ENCODE measurements at regions not wholly inside any gene's neighbourhood (a gene's known extent, or its start where the extent isn't known, plus 50 kb on each side); places are given as distances from the start of the nearest gene placed in this dataset.

DNA sequence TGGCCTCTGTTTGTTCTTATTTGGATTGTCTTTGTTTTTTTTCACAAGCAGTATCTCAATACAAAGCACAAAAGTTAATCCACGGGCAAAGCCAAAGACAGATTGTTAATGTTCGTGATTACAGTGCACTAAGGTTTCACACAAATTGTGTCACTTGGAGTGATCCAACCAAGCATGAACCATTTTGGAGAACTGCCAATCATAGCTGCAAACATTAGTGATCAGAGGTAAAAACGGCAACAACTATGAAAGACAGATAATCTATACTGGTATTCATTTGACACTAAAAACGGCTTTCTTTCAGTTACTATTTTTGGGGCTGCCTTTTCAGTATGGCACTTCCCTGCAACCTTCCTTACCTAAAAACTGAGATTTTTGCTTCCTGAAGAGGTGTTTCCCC is 213.1 kb upstream of the GULP1 start:
- no peak for DNase-seq

DNA sequence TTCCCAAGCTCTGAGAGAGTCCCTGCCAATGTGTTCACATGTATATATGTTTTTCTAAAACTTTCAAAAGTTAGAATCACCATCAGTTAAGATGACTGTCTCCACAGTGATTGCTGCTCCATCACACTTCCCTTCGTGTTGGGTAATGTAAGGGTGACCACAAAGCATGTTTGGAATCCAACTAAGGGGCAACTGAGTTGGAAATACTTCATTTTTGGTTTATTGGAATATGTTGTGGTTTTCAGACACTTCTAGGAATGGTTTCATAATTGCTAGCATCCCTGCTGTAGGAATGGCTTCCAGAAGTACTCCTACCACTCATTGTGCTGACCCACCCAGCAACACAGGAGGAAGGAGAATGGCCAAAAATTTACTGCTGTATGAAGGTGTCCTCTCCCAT is 212.5 kb upstream of the GULP1 start:
- DNase-seq: no peak

DNA sequence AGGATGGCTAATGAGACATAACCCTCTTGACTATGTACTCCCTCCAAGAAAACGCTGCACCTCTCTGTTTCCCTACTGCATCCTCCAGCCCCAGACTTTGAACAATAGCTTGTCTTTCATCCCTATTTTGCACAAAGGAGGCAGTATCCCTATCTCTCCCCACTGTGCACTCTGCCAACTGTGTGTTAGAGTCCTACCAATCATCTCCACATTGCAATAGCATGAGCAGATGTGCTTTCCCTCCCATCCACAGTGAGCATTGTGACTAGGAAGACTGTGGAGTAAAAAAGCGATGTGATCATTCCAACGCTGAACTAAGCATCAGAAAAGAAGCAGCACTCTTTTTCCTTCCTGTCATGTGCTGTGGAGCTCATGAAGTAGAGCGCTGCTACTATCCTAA is 206.3 kb upstream of the GULP1 start:
- DNase-seq: no peak

DNA sequence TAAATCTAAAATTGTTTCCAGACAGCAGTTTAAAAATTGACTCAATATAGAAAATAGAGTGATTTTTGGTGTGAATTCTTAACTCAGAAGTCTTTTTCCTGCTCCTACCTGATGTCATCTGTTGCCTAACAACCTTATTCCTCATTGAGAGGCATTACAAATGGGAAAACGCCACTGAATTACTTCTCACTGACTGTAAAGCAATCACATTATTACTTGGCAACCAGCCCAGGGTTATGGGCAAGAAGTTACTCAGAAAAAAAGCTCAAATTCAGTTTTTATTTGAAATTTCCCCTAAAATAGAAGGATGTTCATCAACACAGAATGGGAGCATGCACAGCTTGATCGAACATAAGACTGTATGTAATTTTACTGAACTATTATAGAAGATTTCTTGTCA is 201.8 kb upstream of the GULP1 start:
- no peak for DNase-seq

DNA sequence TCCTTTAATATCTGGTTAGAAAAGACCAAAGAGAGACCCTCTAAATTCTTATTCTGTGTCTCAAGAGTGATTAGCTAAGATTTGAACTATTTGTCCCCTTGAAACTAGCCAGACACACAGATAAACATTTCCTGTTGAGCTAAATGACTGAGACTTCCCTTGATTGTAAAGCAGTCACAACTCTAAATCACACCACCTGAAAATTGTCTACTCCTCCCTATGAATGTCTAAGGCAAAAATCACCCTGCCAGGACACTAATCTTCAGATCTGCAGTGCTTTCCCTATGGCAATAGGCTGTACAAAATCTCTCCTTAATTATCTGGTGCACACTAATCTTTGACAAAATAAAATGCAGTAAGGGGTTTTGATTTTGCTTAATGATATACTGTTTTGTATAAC is 200.5 kb upstream of the GULP1 start:
- no peak for DNase-seq

DNA sequence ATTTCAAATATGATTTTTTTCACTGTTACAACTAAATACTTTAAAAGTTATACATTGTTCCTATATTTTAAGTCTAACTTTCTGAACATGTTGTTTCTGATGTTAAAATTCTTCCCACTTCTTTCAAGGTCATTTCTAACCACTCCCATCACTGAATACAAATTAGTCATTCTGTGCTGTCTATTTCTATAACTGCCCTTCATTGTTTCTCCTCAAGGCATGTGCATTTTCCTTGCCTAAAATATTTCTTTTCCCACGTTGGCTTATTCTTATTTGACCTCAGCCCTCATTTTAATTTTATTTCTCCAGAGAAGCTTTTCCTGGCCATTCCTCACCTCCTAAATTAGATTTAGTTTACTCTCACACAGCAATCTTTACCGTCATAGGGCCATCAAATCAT is 198.9 kb upstream of the GULP1 start:
- no peak for DNase-seq

DNA sequence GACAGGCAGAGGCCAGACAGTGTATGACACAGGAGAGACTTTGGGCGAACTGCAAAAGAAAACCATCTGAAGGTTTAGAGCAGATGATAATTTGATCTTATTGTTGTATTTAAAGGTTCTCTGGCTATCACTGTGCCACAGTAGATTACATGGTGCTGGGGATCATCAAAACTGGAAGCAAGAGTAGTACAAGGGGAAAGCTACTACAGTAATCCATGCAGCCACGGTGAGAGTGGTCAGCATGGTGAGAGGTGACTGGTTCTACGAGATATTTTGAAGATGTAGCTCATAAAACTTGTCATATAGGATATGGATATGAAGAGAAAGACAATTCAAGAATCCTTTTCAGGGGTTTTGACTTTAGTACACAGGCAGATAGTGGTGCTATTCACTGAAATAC is 194.8 kb upstream of the GULP1 start:
- DNase-seq: no peak

DNA sequence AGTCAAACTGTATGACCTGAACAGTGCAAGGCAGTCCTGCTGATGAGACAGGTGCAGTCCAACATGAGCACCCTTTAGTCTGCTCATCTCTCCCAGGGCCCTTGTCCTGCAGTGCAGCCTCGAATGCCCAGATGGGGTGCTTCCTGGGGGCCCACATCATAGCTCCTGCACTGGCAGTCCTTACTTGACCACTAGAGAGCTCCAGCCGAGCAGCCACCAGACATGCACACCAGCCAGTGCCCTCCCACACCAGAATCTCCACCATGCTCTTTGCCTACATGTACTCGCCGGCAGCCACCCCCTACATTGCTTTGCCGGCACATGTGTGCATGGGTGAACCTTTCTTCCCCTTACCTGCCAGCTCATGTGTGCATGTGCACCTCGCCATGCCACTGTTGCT is 188.8 kb upstream of the GULP1 start:
- DNase-seq: no peak

DNA sequence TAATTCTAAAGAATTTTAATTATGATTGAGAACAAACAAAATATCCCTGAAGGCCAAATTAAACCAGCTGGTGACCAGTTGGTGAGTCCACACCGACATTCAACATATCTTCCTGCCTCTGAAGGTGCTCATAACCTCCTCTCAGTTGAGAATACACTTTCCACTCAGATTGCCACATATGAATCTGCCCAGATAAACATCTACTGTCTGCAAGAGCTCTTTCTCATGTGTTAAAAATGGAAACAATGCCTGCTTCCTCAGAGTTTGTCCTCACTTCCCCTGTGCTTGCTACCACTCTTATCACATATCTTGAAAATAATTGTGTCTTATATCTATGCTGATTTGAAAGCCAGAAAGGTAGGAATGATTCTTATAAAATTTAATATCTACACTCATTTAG is 177.7 kb upstream of the GULP1 start:
- DNase-seq: no peak

DNA sequence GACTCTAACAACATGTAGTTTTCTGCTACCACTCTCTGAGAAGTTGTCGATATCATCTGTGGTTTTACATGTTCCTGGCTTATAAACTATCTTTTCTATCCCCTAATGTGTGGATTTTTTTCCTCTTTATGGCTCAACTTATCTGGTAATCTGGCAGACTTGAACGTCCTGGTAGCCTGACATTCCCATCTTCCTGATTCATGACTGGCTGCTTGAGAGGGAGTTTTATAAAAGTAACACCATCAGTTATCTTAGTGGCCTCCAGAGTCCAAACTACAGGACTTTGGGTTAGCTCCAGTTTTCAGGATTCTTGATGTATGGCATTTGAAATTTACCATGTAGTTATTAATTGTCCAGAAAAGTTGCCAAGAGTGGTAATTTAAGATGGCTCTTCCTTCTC is 174.0 kb upstream of the GULP1 start:
- DNase-seq: no peak

DNA sequence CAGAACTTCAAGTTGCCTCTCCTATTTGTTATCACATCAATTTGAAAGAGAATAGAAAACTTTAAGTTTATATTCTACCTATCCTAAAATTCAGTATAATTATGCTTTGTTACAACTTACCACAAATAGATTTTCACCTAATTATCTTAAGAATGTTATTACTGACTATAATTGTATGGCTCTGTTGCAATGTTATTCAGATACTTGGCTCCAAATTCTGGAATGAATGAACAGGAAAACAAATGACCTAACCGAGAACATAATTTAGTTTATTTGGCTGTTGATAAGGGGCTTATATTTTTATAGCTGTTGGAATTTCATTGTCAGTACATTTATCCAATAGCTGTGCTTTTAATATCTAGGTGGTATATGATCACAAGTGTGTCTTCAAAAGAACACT is 173.2 kb upstream of the GULP1 start:
- DNase-seq: no peak

DNA sequence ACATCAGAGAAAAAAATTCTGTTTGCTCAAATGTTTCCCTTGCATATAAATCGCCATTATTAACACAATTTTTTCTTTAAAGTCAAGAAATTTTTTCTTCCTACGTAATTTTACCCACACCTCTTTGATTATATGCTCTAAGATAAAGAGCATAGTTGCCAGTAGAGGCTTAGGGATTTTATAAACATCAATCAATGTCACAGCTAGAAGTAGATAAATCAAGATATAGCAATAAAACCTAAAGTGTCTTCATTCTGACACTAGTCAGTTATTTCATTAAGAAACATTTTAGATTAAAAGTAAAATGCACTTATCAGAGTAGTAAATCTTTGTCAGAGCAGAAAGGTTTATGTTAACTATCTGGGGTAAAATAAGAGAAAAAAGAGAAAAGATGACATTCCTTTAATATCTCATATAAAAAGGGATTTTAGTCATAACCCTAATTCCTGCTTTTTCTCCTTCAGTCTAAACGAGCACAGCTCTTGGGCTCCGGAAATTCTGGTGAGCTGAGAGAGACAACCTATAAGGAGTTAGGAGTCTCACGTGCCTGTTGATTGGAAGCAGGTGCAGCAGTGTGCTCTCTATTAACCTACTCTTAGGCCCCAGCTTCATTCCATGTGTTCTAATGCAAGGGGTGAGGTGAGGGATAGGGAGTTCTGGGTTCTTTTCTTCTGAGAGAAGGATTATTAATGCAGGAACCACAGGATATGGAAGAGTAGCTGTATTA is 172.4 kb upstream of the GULP1 start:
- DNase-seq: no peak

DNA sequence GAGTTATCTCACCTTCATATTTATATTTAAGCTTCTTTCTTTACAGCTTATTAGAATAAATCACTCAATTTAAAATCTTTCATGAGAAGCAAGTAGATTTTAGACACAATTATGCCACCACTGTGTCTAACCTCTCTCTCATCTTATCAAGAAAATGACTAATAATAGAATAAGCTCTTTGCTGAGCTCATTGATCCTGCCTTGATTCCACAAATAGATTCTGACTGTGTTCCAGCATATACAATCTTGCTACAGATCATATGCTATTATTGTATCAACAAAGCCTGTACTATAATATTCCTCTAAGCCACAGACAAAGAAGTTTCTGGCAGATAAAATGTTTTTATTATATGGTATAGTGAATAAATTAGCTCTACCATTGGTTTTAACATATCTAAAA is 168.7 kb upstream of the GULP1 start:
- no peak for DNase-seq

DNA sequence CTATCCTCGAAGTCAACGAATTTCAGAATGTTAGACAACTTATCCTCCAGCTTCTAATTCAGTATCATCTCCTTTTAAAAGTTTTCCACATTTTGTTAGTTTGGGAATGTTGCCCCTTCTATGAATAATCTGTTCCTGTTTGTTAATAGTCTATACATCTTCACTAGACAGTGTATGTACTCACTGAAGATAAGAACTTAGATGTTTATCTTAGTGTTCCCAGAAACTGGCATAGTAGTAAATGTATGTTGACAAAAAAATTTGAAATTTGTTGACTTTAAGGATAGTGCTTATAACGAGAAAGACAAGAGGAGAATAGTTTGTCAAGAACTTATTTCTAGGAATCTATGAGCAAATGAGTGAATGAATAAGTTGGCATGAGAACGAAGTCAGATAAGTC is 162.0 kb upstream of the GULP1 start:
- no peak for DNase-seq

DNA sequence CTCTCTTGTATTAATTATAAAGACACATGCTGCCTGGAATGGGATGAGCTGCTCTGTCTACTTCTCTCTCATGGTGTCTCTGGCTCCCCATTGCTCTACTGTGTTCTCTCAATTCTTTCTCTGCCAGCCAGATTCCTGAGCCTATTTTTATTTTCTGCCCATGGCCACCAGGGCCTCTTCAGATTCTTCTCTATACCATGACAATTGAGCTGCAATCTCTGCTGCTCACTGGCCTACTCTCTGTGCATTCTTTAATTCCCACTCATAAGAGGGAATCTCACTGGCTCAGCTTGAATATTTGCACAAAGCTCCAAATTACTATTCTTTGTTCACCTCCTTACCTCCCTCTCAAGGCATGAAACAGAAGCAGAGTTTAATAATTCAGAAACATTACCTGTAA is 161.4 kb upstream of the GULP1 start:
- DNase-seq: no peak

DNA sequence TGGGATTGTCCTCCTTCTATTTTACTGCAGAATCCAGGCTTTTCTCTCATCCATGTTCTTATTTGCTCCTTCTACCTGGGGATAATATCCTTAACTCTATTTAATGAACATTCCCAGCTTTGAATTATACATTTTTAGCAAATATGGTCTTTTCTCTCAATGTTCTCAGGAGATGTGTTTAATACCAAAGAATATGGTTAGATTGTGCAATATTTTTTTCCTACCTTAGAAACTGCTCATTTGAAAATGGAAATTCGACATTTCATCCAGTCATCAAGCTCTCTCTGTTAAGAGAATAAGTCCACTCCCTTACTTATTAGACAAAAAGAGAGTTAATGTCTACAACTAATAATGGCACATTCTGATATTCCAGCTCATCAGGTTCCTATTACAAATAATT is 160.4 kb upstream of the GULP1 start:
- no peak for DNase-seq

DNA sequence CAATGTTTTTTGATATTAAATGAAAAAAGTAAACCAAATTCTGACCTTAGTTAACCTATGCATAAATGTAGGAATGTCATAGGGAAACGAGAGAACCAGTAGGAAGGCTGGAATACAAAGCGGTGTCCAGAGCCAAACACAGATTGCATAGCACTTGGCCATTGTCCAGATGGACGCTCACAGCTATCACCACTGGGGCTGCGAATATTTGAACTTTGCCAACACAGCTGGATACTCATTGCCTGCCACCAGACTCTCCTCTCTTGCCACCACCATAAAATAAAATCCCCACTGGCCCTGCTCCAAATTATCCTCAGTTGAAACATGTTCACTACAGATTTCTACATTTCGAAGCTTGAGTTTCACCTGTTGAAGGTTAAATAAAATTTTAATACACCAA is 159.3 kb upstream of the GULP1 start:
- DNase-seq: peak; percentile 20

DNA sequence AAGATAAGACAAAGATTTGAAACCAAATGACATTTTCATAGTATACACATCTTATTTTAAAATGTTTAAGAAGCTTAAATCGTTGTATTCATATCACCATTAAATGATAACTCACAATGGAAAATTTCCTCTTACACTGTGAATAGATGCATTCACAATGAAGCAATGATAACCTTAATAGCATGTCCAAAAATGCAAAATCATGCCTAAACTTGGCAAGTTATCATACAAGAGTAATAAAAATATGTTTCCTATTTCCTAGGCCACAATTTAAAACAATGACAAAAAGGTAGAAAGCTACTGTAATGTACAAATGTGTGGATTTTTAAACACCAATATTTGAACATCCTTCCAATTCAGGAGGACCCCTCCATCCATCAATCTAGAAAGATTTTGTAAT is 157.4 kb upstream of the GULP1 start:
- no peak for DNase-seq

DNA sequence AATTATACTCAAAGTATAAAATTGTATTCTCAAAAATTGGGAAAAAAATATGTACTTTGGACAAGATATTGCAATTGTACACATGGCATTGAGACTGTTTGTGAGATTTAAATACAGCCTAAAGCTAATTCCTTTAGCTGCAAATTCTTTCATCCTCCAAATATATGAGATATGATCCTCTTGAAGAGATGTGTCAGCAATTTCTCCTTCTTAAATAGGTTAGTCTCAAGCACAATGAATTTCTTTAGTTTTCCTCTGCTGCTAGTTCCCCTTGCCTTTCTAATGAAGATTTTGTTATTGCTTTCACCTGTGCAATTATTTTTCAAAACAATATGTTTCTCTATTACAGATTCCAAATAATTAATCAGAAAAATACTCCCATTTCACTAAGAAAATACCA is 153.4 kb upstream of the GULP1 start:
- DNase-seq: no peak

DNA sequence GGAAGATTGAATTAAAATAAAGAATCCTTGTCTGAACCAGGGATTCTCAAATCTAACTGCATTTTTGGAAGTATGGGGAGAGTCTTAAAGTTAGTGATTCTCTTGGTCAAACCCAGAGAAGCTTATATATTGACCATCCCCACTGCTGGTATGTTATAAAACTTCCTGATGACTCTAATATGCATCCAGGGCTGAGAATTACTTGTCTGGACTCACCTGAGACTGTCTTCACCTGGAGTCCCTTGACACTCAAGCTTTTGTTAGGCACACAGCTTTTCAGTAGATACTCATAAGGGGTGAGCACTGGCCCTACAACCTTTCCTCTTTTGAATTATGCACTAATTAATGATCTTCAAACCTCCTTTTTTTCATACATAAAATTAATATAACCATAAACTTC is 149.6 kb upstream of the GULP1 start:
- DNase-seq: no peak

DNA sequence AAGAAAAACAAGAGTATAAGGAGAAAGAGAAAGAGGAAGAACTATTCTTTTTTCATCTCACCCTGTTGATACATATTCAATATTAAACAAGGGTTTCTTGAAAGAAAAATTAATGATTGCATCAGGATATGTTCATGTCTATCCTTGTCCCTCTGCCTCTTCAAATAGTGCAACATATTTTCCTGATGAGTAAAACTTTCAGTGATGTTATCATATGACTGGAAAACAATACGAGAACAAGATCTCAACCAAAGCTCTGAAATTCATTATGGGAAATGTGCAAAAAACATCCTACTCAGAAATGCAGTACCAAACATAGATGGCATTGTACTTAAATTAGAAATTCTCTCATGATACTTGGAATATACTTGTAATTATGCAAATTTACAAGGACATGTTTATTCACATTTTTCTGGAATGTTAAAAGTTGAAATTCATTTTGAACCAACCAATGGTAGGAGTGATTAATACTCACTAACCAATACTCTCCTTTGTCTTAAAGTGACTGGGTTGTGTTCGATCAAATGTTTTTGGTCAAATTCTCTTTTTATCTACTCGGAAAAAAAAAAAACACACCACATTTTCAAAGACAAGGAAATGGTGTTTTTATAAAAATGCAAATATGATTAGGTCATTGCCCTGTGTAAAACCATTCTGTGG is 148.9 kb upstream of the GULP1 start:
- DNase-seq: no peak

DNA sequence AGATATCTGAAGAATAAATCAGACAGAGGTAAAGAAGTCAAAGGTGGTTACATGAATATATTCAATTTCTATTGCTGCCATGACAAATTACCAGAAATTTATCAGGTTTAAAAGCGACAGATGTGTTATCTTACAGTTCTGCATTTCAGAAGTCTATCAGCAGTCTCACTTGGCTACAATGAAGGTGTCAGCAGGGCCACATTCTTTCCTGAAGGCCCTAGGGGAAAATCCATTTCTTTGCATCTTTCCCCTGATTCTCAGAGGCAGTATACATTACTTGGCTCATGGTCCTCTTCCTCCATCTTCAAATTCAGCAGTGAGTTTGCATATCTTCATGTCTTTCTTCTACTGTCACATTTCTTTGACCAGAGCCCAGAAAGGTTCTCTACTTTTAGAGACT is 145.8 kb upstream of the GULP1 start:
- no peak for DNase-seq

DNA sequence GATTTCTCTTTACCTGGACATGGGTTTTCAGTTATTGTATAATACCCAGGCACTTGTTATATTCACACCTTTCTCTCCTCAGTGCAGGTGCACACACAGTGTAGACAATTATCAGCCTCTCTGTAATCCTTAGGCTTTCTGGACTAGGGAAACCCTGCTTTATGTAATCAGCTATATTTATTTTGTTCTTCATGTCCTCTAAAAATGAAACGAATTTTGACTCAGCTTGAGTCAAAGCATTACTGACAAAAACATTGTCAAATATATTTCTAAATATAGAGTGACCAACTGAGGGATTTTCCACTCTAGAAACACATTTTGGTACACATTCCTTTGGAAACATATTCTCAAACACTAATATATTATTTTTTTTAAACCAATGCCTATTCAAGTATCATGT is 144.8 kb upstream of the GULP1 start:
- peak; percentile 47 for DNase-seq

DNA sequence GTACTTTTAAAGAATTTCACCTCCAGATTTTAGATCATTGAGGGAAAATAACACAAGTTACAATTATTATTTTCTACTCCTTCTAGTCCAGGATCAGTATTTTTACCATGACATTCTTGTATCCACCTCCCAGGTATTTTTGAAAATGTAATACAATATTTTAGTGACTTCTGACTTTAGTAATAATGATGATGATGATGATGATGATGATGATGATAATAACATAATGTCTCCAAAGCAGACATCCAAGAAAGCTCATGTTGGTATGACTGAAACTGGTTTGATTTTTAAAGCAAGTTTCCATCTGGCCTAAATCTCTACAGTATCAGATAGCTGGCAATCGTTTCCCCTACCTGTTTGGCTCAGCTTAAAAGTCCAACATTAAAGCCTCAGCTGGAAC is 140.0 kb upstream of the GULP1 start:
- DNase-seq: no peak
